Brain microvascular endothelial cell (primary cell): ENCODE measurements at regions not wholly inside any gene's neighbourhood (a gene's known extent, or its start where the extent isn't known, plus 50 kb on each side); places are given as distances from the start of the nearest gene placed in this dataset.

Experiments
- DNase-seq: peaks from one replicate; pipeline ENCODE4 v3.0.0-alpha.2; 2020
- H3K27ac ChIP-seq: fragments of 250-450 bp; sonication (Bioruptor Pico); 2 replicates; pipeline ENCODE4 v1.5.1; 2020; ENCODE audit warnings: mild to moderate bottlenecking, moderate library complexity
- H3K27me3 ChIP-seq: fragments of 250-450 bp; sonication (Bioruptor Pico); replicated peaks from 2 replicates; pipeline ENCODE4 v1.5.1; 2020; ENCODE audit warnings: mild to moderate bottlenecking
- H3K36me3 ChIP-seq: fragments of 250-450 bp; sonication (Bioruptor Pico); replicated peaks from 2 replicates; pipeline ENCODE4 v1.5.1; 2020; ENCODE audit warnings: mild to moderate bottlenecking
- H3K4me3 ChIP-seq: 2 replicates; pipeline ENCODE4 v1.5.1; 2011; ENCODE audit warnings: low read depth, mild to moderate bottlenecking, control low read depth, low read length, moderate library complexity
- in situ Hi-C: cut with HindIII; loops from 2 replicates; pipeline ENCODE4 v1.10.0; 2017; ENCODE audit warnings: low sequenced_read_pairs, low pct_ligation_motif_present
- TF ChIP-seq, protein P1 (sequence below): IDR thresholded peaks from 2 replicates; pipeline ENCODE4 v1.5.1; 2011; ENCODE audit warnings: low read depth, mild to moderate bottlenecking, moderate library complexity, low read length, control low read depth, inconsistent platforms; ENCODE audit errors: missing control alignments

DNA sequence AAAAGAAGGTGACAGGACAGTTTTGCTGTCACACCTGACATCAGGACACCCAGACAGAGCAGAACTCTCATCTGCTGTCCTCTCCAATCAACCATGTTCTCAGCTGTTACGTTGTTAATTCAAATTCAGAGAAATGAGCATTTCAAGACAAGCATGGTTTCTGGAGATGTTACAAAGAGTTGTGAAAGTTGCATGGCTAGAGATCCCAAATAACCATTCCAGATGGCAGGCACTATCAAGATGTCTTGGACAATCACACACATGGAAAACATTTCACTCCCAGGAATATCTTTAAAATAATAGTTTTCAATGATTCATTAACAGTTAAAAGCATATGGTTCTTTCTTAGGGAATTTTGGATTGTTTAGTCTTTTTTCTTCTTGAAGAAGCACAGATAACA is 533.1 kb downstream of the AGTPBP1 start:
- Histone ChIP-seq H3K4me3 (no peak overlapping the region), H3K36me3 (no peaks in the 10 kb centered on the region), H3K27me3 (no peaks in the 10 kb centered on the region), H3K27ac (no peak overlapping the region)
- no peak for DNase-seq
- in situ Hi-C loops: no loop called here
- TF ChIP-seq, protein P1, sequence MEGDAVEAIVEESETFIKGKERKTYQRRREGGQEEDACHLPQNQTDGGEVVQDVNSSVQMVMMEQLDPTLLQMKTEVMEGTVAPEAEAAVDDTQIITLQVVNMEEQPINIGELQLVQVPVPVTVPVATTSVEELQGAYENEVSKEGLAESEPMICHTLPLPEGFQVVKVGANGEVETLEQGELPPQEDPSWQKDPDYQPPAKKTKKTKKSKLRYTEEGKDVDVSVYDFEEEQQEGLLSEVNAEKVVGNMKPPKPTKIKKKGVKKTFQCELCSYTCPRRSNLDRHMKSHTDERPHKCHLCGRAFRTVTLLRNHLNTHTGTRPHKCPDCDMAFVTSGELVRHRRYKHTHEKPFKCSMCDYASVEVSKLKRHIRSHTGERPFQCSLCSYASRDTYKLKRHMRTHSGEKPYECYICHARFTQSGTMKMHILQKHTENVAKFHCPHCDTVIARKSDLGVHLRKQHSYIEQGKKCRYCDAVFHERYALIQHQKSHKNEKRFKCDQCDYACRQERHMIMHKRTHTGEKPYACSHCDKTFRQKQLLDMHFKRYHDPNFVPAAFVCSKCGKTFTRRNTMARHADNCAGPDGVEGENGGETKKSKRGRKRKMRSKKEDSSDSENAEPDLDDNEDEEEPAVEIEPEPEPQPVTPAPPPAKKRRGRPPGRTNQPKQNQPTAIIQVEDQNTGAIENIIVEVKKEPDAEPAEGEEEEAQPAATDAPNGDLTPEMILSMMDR: no peak

DNA sequence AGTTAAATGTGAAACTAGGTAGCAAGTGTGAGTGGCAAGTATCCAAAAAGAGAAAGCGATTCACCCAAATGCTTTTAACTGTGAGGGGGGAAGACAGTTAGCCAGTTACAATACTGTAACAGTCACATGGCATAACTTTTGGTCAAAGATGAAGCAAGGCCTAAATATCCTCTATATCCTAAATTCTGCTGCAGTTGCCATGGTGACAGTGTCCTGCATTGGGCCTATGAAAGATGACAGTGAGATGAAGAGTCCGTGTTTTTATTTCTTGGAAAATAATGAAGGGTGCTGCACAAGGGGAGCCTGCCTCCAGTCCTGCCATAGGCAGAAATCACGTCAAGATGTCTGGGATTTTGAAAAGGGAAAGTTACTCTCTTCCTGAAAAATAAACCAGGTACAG is 534.6 kb downstream of the NTRK2 start:
- no peak overlapping the region for H3K27ac ChIP-seq
- DNase-seq: no peak
- in situ Hi-C loops: no loop called here
- TF ChIP-seq, protein P1: no peak
- no peaks in the 10 kb centered on the region for H3K36me3 ChIP-seq
- no peak overlapping the region for H3K4me3 ChIP-seq
- no peaks in the 10 kb centered on the region for H3K27me3 ChIP-seq

DNA sequence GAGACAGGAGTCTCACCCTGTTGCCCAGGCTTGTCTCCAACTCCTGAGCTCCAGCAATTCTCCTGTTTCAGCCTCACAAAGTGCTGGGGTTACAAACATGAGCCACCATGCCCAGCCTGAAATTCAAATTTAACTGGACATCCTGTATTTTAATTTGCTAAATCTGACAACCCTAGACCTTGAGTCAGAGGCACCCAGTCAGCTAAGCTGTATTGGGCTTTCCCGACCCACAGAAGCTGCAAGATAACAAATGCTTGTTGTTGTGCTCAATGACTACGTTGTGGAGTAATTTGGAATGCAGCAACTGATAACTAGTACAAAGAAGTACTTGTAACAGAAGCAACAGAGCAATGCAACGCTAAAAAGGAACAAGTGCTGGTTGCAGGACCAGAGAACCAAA is 533.1 kb downstream of the NTRK2 start:
- H3K27ac ChIP-seq: no peak overlapping the region
- no peaks in the 10 kb centered on the region for H3K36me3 ChIP-seq
- DNase-seq: peak; percentile 63
- H3K4me3 ChIP-seq: no peak overlapping the region
- no peaks in the 10 kb centered on the region for H3K27me3 ChIP-seq
- TF ChIP-seq, protein P1: no peak
- in situ Hi-C loops: no loop called here

DNA sequence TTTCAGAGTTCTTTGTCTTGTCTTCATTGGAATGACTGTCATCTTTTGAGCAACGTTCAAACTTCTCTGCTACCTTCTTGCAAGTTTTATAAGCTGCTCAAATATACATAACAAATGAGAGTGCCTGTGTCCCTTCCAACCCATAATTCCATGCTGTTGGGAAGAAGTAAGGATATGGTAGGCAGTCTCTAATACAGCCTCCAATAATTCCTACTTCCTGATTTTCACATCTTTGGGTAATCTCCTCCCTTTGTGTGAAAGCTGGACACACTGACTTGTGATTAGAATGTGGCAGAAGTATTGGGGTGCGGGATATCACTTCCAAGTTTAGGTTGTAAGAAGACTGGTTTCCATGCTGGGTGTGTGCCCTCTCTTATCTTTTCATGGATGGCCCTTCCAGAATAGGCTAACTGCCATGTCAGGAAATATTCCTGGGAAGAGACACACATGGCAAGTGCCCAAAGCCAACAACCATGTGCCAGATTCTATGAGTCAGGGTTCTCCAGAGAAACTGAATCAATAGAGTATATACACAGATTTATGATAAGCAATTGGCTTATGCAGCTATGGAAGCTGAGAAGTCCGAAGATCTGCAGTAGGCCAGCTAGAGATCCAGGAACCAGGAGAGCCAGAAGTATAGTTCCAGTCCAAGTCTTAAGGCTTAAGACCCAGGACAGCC is 531.3 kb downstream of the NTRK2 start:
- H3K27ac ChIP-seq: no peak overlapping the region
- no peak overlapping the region for H3K4me3 ChIP-seq
- DNase-seq: peak; percentile 49
- H3K27me3 ChIP-seq: no peaks in the 10 kb centered on the region
- H3K36me3 ChIP-seq: no peaks in the 10 kb centered on the region
- in situ Hi-C loops: no loop called here
- TF ChIP-seq, protein P1: no peak

DNA sequence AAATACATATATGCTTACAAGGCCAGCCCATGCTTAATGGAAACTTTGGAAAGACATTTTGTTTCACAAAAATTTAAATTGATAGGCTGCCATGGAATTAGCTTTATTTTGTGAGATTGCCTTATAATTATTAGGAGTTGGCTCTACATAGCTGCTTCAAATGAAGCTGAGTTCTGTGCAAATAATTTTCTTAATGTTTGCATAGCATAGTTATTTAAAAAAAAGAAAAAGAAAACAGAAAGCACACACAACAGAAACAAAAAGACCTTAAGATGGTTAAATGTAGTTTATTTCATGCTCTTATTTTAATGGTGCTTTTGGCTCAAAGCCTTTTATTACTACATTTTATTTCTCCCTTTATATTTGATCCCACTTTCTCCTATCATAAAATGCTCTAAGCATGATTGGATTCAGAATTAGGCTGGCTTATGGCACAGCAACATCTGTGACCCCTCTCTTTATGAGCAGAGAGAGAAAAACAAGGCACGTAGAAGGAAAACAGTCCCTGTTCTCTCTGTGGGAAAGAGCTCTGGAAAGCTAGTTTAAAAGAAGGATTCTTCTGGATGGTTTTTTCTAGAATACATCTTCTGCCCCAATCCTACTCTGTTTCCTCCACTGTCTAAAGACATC is 530.5 kb downstream of the NTRK2 start:
- Histone ChIP-seq H3K4me3 (no peak overlapping the region), H3K27ac (no peak overlapping the region), H3K27me3 (no peaks in the 10 kb centered on the region), H3K36me3 (no peaks in the 10 kb centered on the region)
- in situ Hi-C loops: no loop called here
- TF ChIP-seq, protein P1: no peak
- DNase-seq: no peak
